Caco-2 (cell line): ENCODE measurements at regions not wholly inside any gene's neighbourhood (a gene's known extent, or its start where the extent isn't known, plus 50 kb on each side); places are given as distances from the start of the nearest gene placed in this dataset.

Experiments used
- BruUV-seq: library from RNA; stranded (reverse); fragments of 400-500 nt; replicated peaks from 2 replicates; lab custom pipeline; 2021; lab: Mats Ljungman, UMichigan
- CTCF ChIA-PET: fragments of 300-600 bp; sonication (Branson Sonifier 250); formaldehyde crosslinking; loops from one replicate; lab custom pipeline; 2022; ENCODE audit warnings: antibody characterized with exemption; lab: Charles Lee
- POLR2A ChIA-PET: fragments of 300-600 bp; sonication (Branson Sonifier 250); formaldehyde crosslinking; loops from one replicate; lab custom pipeline; 2022; ENCODE audit warnings: antibody characterized with exemption; lab: Charles Lee
- DNase-seq, 2 experiments: peaks; one replicate each; pipeline versions ENCODE4 v3.0.0 to v3.0.0-alpha.2; 2020 to 2022
- H3K27me3 ChIP-seq: replicated peaks from 2 replicates; pipeline ENCODE4 v1.6.0; 2011; ENCODE audit warnings: low read length; ENCODE audit not compliant: control insufficient read depth, insufficient read depth
- H3K36me3 ChIP-seq: 2 replicates; pipeline ENCODE4 v1.5.1; 2011; ENCODE audit warnings: low read length; ENCODE audit not compliant: control insufficient read depth, insufficient read depth
- H3K4me1 ChIP-seq: fragments of 250-450 bp; sonication (Bioruptor Pico); 2 replicates; pipeline ENCODE4 v1.5.1; 2020; ENCODE audit warnings: mild to moderate bottlenecking
- H3K4me3 ChIP-seq: 2 replicates; pipeline ENCODE4 v1.5.1; 2011; ENCODE audit warnings: low read depth, mild to moderate bottlenecking, control low read depth, low read length
- H3K9me3 ChIP-seq: fragments of 250-450 bp; sonication (Bioruptor Pico); 2 replicates; pipeline ENCODE4 v1.5.1; 2020; ENCODE audit warnings: mild to moderate bottlenecking, moderate library complexity
- H3K27ac Mint-ChIP-seq: one replicate; pipeline ENCODE4 v1.8.0; 2022; ENCODE audit warnings: mixed read lengths; ENCODE audit not compliant: unreplicated experiment
- H3K27me3 Mint-ChIP-seq: one replicate; pipeline ENCODE4 v1.8.0; 2022; ENCODE audit warnings: mixed read lengths; ENCODE audit not compliant: insufficient read depth, unreplicated experiment
- H3K36me3 Mint-ChIP-seq: one replicate; pipeline ENCODE4 v1.8.0; 2022; ENCODE audit warnings: mild to moderate bottlenecking, mixed read lengths; ENCODE audit not compliant: insufficient read depth, unreplicated experiment
- H3K4me1 Mint-ChIP-seq: one replicate; pipeline ENCODE4 v1.8.0; 2022; ENCODE audit warnings: low read depth, mixed read lengths; ENCODE audit not compliant: unreplicated experiment
- H3K4me3 Mint-ChIP-seq: one replicate; pipeline ENCODE4 v1.8.0; 2022; ENCODE audit warnings: mild to moderate bottlenecking, moderate library complexity, mixed read lengths; ENCODE audit not compliant: unreplicated experiment
- H3K9me3 Mint-ChIP-seq: one replicate; pipeline ENCODE4 v1.8.0; 2022; ENCODE audit warnings: mixed read lengths; ENCODE audit not compliant: unreplicated experiment
- CTCF ChIP-seq, 2 experiments: fragments of 200-600 bp in 1 of 2; IDR thresholded peaks; 1 replicate in 1 of 2; 2 replicates in 1 of 2; pipeline versions ENCODE4 v1.5.1 to v1.8.0; 2011 to 2022; ENCODE audit warnings: antibody characterized with exemption in 1 of 2, control low read depth in 1 of 2, inconsistent platforms in 1 of 2, low read depth in 1 of 2, low read length in 1 of 2, mild to moderate bottlenecking in 1 of 2, moderate library complexity in 1 of 2; ENCODE audit not compliant: insufficient read depth in 1 of 2, severe bottlenecking in 1 of 2, unreplicated experiment in 1 of 2
- intact Hi-C: fragments of 100-400 bp; cut with micrococcal nuclease; formaldehyde crosslinking; loops from one replicate; pipeline ENCODE4 v1.10.0; 2022; ENCODE audit not compliant: unreplicated experiment

GRCh38 chr2:64853306-64853705 lies 135.9 kb upstream of the SLC1A4 start:
- POLR2A ChIA-PET: no interaction called here
- intact Hi-C loops: no loop called here
- H3K27me3 Mint-ChIP-seq: no peaks in the 10 kb centered on the region
- H3K4me1 Mint-ChIP-seq: no peaks in the 10 kb centered on the region
- DNase-seq: no peak
- no peak overlapping the region for H3K27ac Mint-ChIP-seq
- CTCF ChIA-PET: no interaction called here
- no peaks in the 10 kb centered on the region for H3K36me3 Mint-ChIP-seq
- no peaks in the 10 kb centered on the region for H3K27me3 ChIP-seq
- no peaks in the 10 kb centered on the region for H3K9me3 ChIP-seq
- no peak overlapping the region for H3K4me3 ChIP-seq
- BruUV-seq: no TSS peak
- no peaks in the 10 kb centered on the region for H3K4me1 ChIP-seq
- H3K4me3 Mint-ChIP-seq: no peak overlapping the region
- no peak for TF ChIP-seq CTCF (IDR thresholded peaks at IDR 0.05; ENCODE audit: insufficient read depth in 1 of 2, low read depth in 1 of 2, low read length in 1 of 2, severe bottlenecking in 1 of 2, unreplicated experiment in 1 of 2)
- H3K36me3 ChIP-seq: no peaks in the 10 kb centered on the region
- H3K9me3 Mint-ChIP-seq: no peaks in the 10 kb centered on the region

- Mint-ChIP-seq H3K4me3 (no peak overlapping the region), H3K27me3 (no peaks in the 10 kb centered on the region), H3K9me3 (no peaks in the 10 kb centered on the region), H3K27ac (no peak overlapping the region), H3K4me1 (peaks cover 3% of the 10 kb centered on the region), H3K36me3 (no peaks in the 10 kb centered on the region)
- POLR2A ChIA-PET: no interaction called here
- no peaks in the 10 kb centered on the region for H3K36me3 ChIP-seq
- CTCF ChIA-PET: no interaction called here
- BruUV-seq: no TSS peak
- H3K4me1 ChIP-seq: 0 out of 2 replicates have a peak, but pooled peaks cover 4% of the 10 kb centered on the region
- intact Hi-C loops: no loop called here
- DNase-seq: no peak
- no peaks in the 10 kb centered on the region for H3K9me3 ChIP-seq
- H3K4me3 ChIP-seq: no peak overlapping the region
- no peaks in the 10 kb centered on the region for H3K27me3 ChIP-seq
- no peak for TF ChIP-seq CTCF (IDR thresholded peaks at IDR 0.05; ENCODE audit: insufficient read depth in 1 of 2, low read depth in 1 of 2, low read length in 1 of 2, severe bottlenecking in 1 of 2, unreplicated experiment in 1 of 2)
Observed at GRCh38 chr2:64853894-64854293, 135.3 kb upstream of the SLC1A4 start.

GRCh38 chr2:64854773-64855237 lies 134.4 kb upstream of the SLC1A4 start:
- intact Hi-C loops: no loop called here
- CTCF ChIA-PET: no interaction called here

More at GRCh38 chr2:64854773-64855237, 134.4 kb upstream of the SLC1A4 start:
- no peaks in the 10 kb centered on the region for H3K9me3 ChIP-seq
- Mint-ChIP-seq H3K27me3 (no peaks in the 10 kb centered on the region), H3K4me1 (peaks cover 6% of the 10 kb centered on the region), H3K36me3 (no peaks in the 10 kb centered on the region), H3K9me3 (no peaks in the 10 kb centered on the region), H3K4me3 (no peak overlapping the region), H3K27ac (no peak overlapping the region)
- no peak for TF ChIP-seq CTCF (IDR thresholded peaks at IDR 0.05; ENCODE audit: insufficient read depth in 1 of 2, low read depth in 1 of 2, low read length in 1 of 2, severe bottlenecking in 1 of 2, unreplicated experiment in 1 of 2)
- no peak for DNase-seq
- no peaks in the 10 kb centered on the region for H3K27me3 ChIP-seq
- no TSS peak for BruUV-seq
- H3K4me3 ChIP-seq: no peak overlapping the region
- 0 out of 2 replicates have a peak, but pooled peaks cover 5% of the 10 kb centered on the region for H3K4me1 ChIP-seq
- H3K36me3 ChIP-seq: no peaks in the 10 kb centered on the region
- POLR2A ChIA-PET: no interaction called here
